Stomach (tissue), 8 donors: ENCODE measurements at regions not wholly inside any gene's neighbourhood (a gene's known extent, or its start where the extent isn't known, plus 50 kb on each side); places are given as distances from the start of the nearest gene placed in this dataset.

Experiments used
- DNase-seq, 2 donors: peaks; one replicate each; pipeline versions ENCODE4 v3.0.0 to v3.0.0-alpha.2; 2013 to 2019
- H3K27ac ChIP-seq, 5 donors: fragments of 200-600 bp in 4 of 5; sonication (generic) in 4 of 5; one replicate each; pipeline ENCODE4 v1.5.1; 2013 to 2019; ENCODE audit warnings: mild to moderate bottlenecking in 1 of 5, moderate library complexity in 1 of 5
- H3K27me3 ChIP-seq, 3 donors: fragments of 200-600 bp; sonication (generic); one replicate each; pipeline ENCODE4 v1.5.1; 2017 to 2019; ENCODE audit warnings: mixed run types in 1 of 3
- H3K36me3 ChIP-seq, 4 donors: fragments of 200-600 bp; sonication (generic); 1 replicate in 3 of 4; 2 replicates in 1 of 4; pipeline ENCODE4 v1.5.1; 2016 to 2019
- H3K4me1 ChIP-seq, 4 donors: fragments of 200-600 bp; sonication (generic); one replicate each; pipeline ENCODE4 v1.5.1; 2016 to 2019
- H3K4me3 ChIP-seq, 4 donors: fragments of 200-600 bp; sonication (generic) in 3 of 4; one replicate each; pipeline ENCODE4 v1.5.1; 2016 to 2019; ENCODE audit warnings: mild to moderate bottlenecking in 1 of 4
- H3K9me3 ChIP-seq, 4 donors: fragments of 200-600 bp; sonication (generic); one replicate each; pipeline ENCODE4 v1.5.1; 2016 to 2019
- EP300 ChIP-seq: sonication (generic); formaldehyde crosslinking; IDR thresholded peaks from one replicate; pipeline ENCODE4 v1.6.1; 2017; ENCODE audit warnings: antibody characterized with exemption
- POLR2A ChIP-seq, 4 donors: fragments of 450-650 bp; IDR thresholded peaks; one replicate each; pipeline ENCODE4 v1.6.1; 2016; ENCODE audit warnings: antibody characterized with exemption in 4 of 4, control low read depth in 2 of 4, mild to moderate bottlenecking in 1 of 4, moderate library complexity in 1 of 4
- POLR2AphosphoS5 ChIP-seq, 3 donors: sonication (generic); formaldehyde crosslinking; IDR thresholded peaks; one replicate each; pipeline ENCODE4 v1.6.1; 2016; ENCODE audit warnings: antibody characterized with exemption in 3 of 3
- WGBS, 5 donors: extraction: QIAGEN DNeasy Blood & Tissue Kit in 3 of 5; methylation state at CpG; one replicate each; pipeline versions ENCODE4 v1.1.5 to v1.1.7; 2013 to 2018; 5-methylcytosine and 5-hydroxymethylcytosine counted together
- intact Hi-C: fragments of 100-400 bp; cut with DNase I; formaldehyde crosslinking; loops from one replicate; pipeline ENCODE4 v1.15.1; 2023; ENCODE audit warnings: low total_unique reads
- TF ChIP-seq, protein P1 (sequence below), 7 experiments: fragments of 450-650 bp in 4 of 7; fragments of 200-600 bp in 3 of 7; sonication (generic) in 3 of 7; IDR thresholded peaks; one replicate each; pipeline ENCODE4 v1.5.1; 2016 to 2019; ENCODE audit warnings: antibody characterized with exemption in 7 of 7, control low read depth in 2 of 7, mild to moderate bottlenecking in 1 of 7
- donor health status: healthy with polysubstance abuse.
- donor health status: Bipolar disorder and iron deficiency.
- donor health status: healthy.

- intact Hi-C loops = no loop called here
- peaks cover 0 to 10% (median 5%) of the 10 kb centered on the region in 4 donors for H3K9me3 ChIP-seq
- no peaks in the 10 kb centered on the region for H3K4me1 ChIP-seq
- no peaks in the 10 kb centered on the region for H3K36me3 ChIP-seq
- no peak overlapping the region for H3K27ac ChIP-seq
- H3K4me3 ChIP-seq = no peak overlapping the region
- no peaks in the 10 kb centered on the region for H3K27me3 ChIP-seq
- DNase-seq = no peak
- WGBS, 5 donors = 59 to 72% (median 60%) methylated on average over 3 of the region's 3 CpGs
- no peak for TF ChIP-seq EP300
- TF ChIP-seq, protein P1, sequence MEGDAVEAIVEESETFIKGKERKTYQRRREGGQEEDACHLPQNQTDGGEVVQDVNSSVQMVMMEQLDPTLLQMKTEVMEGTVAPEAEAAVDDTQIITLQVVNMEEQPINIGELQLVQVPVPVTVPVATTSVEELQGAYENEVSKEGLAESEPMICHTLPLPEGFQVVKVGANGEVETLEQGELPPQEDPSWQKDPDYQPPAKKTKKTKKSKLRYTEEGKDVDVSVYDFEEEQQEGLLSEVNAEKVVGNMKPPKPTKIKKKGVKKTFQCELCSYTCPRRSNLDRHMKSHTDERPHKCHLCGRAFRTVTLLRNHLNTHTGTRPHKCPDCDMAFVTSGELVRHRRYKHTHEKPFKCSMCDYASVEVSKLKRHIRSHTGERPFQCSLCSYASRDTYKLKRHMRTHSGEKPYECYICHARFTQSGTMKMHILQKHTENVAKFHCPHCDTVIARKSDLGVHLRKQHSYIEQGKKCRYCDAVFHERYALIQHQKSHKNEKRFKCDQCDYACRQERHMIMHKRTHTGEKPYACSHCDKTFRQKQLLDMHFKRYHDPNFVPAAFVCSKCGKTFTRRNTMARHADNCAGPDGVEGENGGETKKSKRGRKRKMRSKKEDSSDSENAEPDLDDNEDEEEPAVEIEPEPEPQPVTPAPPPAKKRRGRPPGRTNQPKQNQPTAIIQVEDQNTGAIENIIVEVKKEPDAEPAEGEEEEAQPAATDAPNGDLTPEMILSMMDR (IDR thresholded peaks at IDR 0.05) = no peak
- no peak for TF ChIP-seq POLR2A (IDR thresholded peaks at IDR 0.05)
- TF ChIP-seq POLR2AphosphoS5 (IDR thresholded peaks at IDR 0.05) = no peak
Measured at GRCh38 chr5:25993701-25994100, 1044.7 kb downstream of the CDH9 start.

DNA sequence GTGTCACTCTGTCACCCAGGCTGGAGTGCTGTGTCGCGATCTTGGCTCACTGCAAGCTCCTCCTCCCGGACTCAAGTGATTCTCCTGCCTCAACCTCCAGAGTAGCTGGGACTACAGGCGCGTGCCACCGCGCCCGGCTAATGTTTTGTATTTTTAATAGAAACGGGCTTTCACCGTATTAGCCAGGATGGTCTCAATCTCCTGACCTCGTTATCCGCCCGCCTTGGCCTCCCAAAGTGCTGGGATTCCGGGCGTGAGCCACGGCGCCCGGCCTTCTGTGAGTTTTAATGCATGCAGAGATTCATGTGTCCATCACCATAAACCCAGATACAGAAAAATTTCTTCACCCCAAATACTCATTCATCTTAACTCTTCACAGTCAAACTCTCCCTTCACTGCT is 1046.7 kb downstream of the CDH9 start:
- Histone ChIP-seq H3K27ac (no peak overlapping the region), H3K4me3 (no peak overlapping the region), H3K9me3 (peaks cover 0 to 6% (median 4%) of the 10 kb centered on the region in 4 donors), H3K27me3 (no peaks in the 10 kb centered on the region), H3K4me1 (no peaks in the 10 kb centered on the region), H3K36me3 (no peaks in the 10 kb centered on the region)
- TF ChIP-seq POLR2AphosphoS5 (IDR thresholded peaks at IDR 0.05) = no peak
- TF ChIP-seq, protein P1 (IDR thresholded peaks at IDR 0.05) = no peak
- 89 to 95% (median 93%) methylated on average over 18 of the region's 18 CpGs for WGBS, 5 donors
- no peak for DNase-seq
- intact Hi-C loops = no loop called here

- TF ChIP-seq POLR2AphosphoS5 (IDR thresholded peaks at IDR 0.05) (no peak), POLR2A (IDR thresholded peaks at IDR 0.05) (no peak), EP300 (no peak)
- TF ChIP-seq, protein P1 (IDR thresholded peaks at IDR 0.05) = no peak
- WGBS, 5 donors = 93 to 100% (median 96%) methylated on average over 1 of the region's 1 CpG
- peaks cover 0 to 6% (median 4%) of the 10 kb centered on the region in 4 donors for H3K9me3 ChIP-seq
Measured at GRCh38 chr5:25990771-25991170, 1047.6 kb downstream of the CDH9 start.

GRCh38 chr5:25979086-25979485 is 1059.3 kb downstream of the CDH9 start:
- no peak for DNase-seq
- Histone ChIP-seq H3K4me3 (no peak overlapping the region), H3K9me3 (peaks cover 0 to 17% (median 7%) of the 10 kb centered on the region in 4 donors), H3K27ac (no peak overlapping the region), H3K36me3 (no peaks in the 10 kb centered on the region), H3K27me3 (no peaks in the 10 kb centered on the region), H3K4me1 (no peaks in the 10 kb centered on the region)
- WGBS, 5 donors = 85 to 98% (median 90%) methylated on average over 1 of the region's 1 CpG
- TF ChIP-seq POLR2A (IDR thresholded peaks at IDR 0.05) = no peak
- no peak for TF ChIP-seq EP300
- no peak for TF ChIP-seq POLR2AphosphoS5 (IDR thresholded peaks at IDR 0.05)
- TF ChIP-seq, protein P1 (IDR thresholded peaks at IDR 0.05) = no peak
- intact Hi-C loops = no loop called here

More at GRCh38 chr5:25990771-25991170, 1047.6 kb downstream of the CDH9 start:
- Histone ChIP-seq H3K27ac (no peak overlapping the region), H3K4me3 (no peak overlapping the region), H3K36me3 (no peaks in the 10 kb centered on the region), H3K27me3 (no peaks in the 10 kb centered on the region), H3K4me1 (no peaks in the 10 kb centered on the region)
- intact Hi-C loops = no loop called here
- DNase-seq = no peak
